Transverse colon (tissue), 1 donor: ENCODE measurements at regions not wholly inside any gene's neighbourhood (a gene's known extent, or its start where the extent isn't known, plus 50 kb on each side); places are given as distances from the start of the nearest gene placed in this dataset.

Experiments
- EP300 ChIP-seq: sonication (generic); formaldehyde crosslinking; IDR thresholded peaks from one replicate; pipeline ENCODE4 v1.6.1; 2017; ENCODE audit warnings: antibody characterized with exemption, low read depth
- POLR2A ChIP-seq: fragments of 450-650 bp; IDR thresholded peaks from one replicate; pipeline ENCODE4 v1.6.1; 2016; ENCODE audit warnings: antibody characterized with exemption, mild to moderate bottlenecking, moderate library complexity

- no peak for TF ChIP-seq POLR2A
- TF ChIP-seq EP300: no peak
These were observed 273.1 kb upstream of the SMIM21 start for GRCh38 chr18:75700561-75700960.
